ENCODE measurements at regions not wholly inside any gene's neighbourhood (a gene's known extent, or its start where the extent isn't known, plus 50 kb on each side); places are given as distances from the start of the nearest gene placed in this dataset.
"Not testable (repeated sequence)": the region's sequence is repeated elsewhere in the genome, so short reads cannot be mapped to it uniquely, and the experiment has no call there.

DNA sequence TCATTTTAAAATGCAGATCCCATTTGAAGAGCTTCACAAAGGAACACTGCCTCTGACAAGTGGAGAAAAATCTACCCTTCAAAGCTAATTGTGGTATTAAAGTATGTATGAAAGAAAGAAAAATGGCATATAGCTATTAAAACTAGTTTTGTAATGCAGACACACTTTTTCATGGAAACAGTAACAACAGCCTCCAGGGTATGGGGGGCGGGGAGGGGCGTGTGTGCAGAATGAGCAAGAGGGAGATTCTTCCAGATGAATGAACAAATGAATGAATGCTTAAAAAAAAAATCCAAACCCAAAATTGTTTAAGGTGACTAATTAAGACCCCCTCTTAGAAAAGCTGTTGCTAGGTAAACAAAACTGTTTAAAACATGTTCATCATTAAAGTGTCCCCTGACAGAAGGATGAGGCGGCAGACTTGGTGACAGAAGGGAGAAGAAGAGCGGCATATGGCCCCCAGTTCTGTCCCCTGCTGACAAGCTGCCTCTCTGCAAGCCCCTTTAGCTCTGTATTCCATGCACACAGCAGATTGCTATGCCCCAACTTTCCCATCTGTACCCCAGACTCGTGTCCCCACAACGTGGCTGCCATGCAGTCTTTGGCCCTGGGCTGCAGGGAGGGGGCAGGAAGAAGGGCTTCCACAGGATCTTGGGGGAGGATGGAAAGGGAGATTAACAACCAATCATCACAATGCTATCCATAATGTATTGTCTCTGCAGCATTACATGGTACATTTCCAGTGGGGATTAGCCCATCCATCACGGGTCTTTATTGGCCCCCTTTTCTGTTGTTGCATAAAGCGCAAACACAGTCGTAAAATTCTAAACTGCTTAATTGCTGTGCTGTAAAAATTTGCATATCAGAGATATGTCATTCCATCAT, 108.4 kb upstream of the OLIG3 start:
- in situ Hi-C loops (cut with HindIII; ENCODE audit: low pct_unique_long_range_greater_than_20kb, low sequenced_read_pairs) = no loop called here
- DNase-seq (ENCODE audit: low read depth) = no peak

GRCh38 chr6:137610702-137611101, 116.5 kb upstream of the OLIG3 start:
- no peak for DNase-seq (ENCODE audit: low read depth)
- in situ Hi-C loops (cut with HindIII; ENCODE audit: low pct_unique_long_range_greater_than_20kb, low sequenced_read_pairs) = no loop called here

DNA sequence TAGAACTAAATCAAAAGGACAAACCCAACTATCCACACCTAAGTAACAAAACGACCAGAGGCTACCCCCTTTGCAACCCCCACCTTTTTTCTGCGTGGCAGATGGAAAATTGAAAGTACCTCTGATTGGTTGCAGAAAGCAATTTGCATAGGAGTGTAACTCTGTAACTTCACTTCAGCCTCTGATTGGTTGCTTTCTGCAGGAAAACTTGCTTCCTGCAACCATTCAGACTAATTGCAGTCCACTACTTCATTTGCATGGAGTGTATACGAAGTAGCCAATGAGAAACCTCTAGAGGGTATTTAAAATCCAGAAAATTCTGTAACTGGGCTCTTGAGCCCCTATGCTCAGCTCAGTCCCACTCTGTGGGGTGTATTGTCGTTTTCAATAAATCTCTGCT, 129.1 kb upstream of the OLIG3 start:
- in situ Hi-C loops (cut with HindIII; ENCODE audit: low pct_unique_long_range_greater_than_20kb, low sequenced_read_pairs) = no loop called here
- DNase-seq (ENCODE audit: low read depth) = no peak

- in situ Hi-C loops (cut with HindIII; ENCODE audit: low pct_unique_long_range_greater_than_20kb, low sequenced_read_pairs) = no loop called here
- no peak for DNase-seq (ENCODE audit: low read depth)
Observed at GRCh38 chr6:137625100-137625661, 131.0 kb upstream of the OLIG3 start.

GRCh38 chr6:137625808-137626207, 131.6 kb upstream of the OLIG3 start:
- no peak for DNase-seq (ENCODE audit: low read depth)
- in situ Hi-C loops (cut with HindIII; ENCODE audit: low pct_unique_long_range_greater_than_20kb, low sequenced_read_pairs) = no loop called here

GRCh38 chr6:137630666-137631065, 136.5 kb upstream of the OLIG3 start:
- no peak for DNase-seq (ENCODE audit: low read depth)
- in situ Hi-C loops (cut with HindIII; ENCODE audit: low pct_unique_long_range_greater_than_20kb, low sequenced_read_pairs) = no loop called here

DNA sequence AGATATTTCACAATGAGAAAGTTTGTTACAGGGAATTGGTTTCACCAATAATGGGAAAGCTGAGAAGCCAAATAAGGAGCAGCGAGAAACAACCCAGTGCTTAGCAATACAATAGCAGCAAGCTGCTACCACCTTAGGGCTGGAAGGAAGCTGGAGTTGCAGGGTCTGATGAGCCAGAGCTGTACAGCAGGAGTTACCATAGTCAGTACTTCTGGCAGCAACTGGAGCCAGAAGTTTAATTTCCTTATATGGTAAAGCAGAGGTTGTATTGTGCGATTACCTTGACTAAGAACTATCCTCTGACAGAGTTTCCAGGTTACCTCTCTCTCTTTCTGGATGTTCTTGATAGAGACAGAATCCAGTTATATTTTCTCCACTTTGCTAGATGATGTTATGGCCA, 137.1 kb upstream of the OLIG3 start:
- no peak for DNase-seq (ENCODE audit: low read depth)
- in situ Hi-C loops (cut with HindIII; ENCODE audit: low pct_unique_long_range_greater_than_20kb, low sequenced_read_pairs) = no loop called here

DNA sequence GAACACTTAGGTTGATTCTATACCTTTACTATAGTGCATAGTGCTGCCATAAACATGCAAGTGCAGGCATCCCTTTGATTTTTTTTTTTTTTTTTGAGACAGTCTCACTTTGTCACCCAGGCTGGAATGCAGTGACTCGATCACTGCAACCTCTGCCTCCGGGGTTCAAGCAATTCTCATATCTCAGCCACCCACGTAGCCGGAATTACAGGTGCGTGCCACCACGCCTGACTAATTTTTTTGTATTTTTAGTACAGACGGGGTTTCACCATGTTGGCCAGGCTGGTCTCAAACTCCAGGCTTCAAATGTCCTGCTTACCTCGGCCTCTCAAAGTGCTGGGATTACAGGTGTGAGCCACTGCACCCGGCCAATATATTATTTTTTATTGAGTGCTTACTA, 140.0 kb upstream of the OLIG3 start:
- in situ Hi-C loops (cut with HindIII; ENCODE audit: low pct_unique_long_range_greater_than_20kb, low sequenced_read_pairs) = not testable (repeated sequence)
- peak; percentile 31 for DNase-seq (ENCODE audit: low read depth)

- in situ Hi-C loops (cut with HindIII; ENCODE audit: low pct_unique_long_range_greater_than_20kb, low sequenced_read_pairs) = no loop called here
- DNase-seq (ENCODE audit: low read depth) = peak; percentile 89
Observed at GRCh38 chr6:137637121-137637520, 142.9 kb upstream of the OLIG3 start.

DNA sequence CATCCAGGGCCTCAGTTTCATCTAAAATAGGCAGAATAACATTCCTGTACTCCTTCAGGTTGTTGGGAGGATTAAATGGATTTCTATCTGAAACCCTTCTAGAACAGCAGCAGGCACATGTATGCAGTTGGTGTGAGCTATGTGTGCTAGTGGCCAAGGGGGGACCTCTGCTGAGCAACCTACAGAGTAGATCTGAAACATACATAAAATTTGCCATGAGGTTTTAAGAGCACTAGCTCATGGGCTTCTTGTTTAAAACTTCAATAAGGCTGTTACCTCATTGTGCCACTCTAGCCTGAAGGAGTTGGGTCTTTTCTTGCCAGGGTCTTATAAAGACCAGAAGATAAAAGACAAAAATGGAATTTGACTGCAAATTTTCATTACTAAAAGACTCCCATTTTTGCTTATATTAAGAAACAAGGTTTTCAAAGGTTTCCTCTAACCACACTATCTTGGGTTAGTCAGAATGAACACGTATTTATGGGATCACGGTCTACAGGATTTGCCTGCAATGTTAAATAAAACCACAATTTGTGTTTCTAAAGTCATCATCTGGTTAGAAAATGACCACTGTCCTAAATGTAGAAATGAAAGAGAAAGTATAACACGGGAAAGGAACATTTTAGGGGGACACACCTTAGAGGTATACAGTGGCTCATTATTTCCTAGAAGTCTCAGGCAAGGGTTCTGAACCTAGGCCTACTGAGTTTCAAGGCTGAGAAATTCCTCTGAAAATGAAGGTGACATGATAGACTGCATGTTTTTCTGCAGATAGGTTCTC, 144.9 kb upstream of the OLIG3 start:
- no peak for DNase-seq (ENCODE audit: low read depth)
- in situ Hi-C loops (cut with HindIII; ENCODE audit: low pct_unique_long_range_greater_than_20kb, low sequenced_read_pairs) = no loop called here

GRCh38 chr6:137640086-137640485, 145.9 kb upstream of the OLIG3 start:
- in situ Hi-C loops (cut with HindIII; ENCODE audit: low pct_unique_long_range_greater_than_20kb, low sequenced_read_pairs) = no loop called here
- no peak for DNase-seq (ENCODE audit: low read depth)

GRCh38 chr6:137641474-137642077, 147.4 kb upstream of the OLIG3 start:
- peak; percentile 63 for DNase-seq (ENCODE audit: low read depth)

DNA sequence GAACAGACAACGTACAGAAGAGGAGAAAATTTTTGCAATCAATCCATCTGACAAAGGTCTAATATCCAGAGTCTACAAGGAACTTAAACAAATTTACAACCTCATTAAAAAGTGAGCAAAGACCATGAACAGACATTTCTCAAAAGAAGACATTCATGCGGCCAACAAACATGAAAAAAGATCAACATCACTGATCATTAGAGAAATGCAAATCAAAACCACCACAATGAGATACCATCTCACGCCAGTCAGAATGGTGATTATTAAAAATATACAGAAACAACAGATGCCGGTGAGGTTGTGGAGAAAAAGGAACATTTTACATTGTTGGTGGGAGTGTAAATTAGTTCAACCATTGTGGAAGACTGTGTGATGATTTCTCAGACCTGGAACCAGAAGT, 149.0 kb upstream of the OLIG3 start:
- in situ Hi-C loops (cut with HindIII; ENCODE audit: low pct_unique_long_range_greater_than_20kb, low sequenced_read_pairs) = not testable (repeated sequence)

More at GRCh38 chr6:137641474-137642077, 147.4 kb upstream of the OLIG3 start:
- in situ Hi-C loops (cut with HindIII; ENCODE audit: low pct_unique_long_range_greater_than_20kb, low sequenced_read_pairs) = no loop called here

DNA sequence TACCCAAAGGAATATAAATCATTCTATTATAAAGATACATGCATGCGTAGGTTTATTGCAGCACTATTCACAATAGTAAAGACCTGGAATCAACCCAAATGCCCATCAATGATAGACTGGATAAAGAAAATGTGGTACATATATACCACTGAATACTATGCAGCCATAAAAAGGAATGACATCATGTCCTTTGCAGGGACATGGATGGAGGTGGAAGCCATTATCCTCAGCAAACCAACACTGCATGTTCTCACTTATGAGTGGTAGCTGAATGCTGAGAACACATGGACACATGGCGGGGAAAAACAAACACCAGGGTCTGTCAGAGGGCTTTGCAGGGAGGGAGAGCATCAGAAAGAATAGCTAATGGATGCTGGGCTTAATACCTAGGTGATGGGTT, 149.4 kb upstream of the OLIG3 start:
- in situ Hi-C loops (cut with HindIII; ENCODE audit: low pct_unique_long_range_greater_than_20kb, low sequenced_read_pairs) = not testable (repeated sequence)

More for the DNA sequence above, 149.0 kb upstream of the OLIG3 start:
- not testable (repeated sequence) for DNase-seq (ENCODE audit: low read depth)

DNA sequence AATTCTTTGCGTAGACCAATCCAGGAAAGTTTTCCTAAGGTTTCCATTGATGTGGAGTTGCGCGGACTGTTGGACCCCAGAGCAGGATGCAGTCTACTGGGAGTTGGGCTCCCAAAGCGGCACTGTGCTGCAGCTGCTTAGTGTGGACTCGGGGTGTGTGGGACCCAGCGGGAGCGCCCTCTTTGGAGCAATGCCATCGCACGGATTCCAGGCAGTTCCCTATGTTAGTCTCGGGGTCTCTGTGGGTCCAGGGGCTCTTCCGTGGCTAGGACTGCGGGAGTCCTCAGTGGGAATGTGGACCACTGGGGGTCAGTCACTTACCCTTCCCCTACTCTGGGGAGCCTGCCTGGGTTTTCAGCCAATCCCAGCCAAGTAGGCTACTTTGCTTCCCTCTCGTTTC, 151.7 kb upstream of the OLIG3 start:
- in situ Hi-C loops (cut with HindIII; ENCODE audit: low pct_unique_long_range_greater_than_20kb, low sequenced_read_pairs) = no loop called here
- no peak for DNase-seq (ENCODE audit: low read depth)

More for the DNA sequence above, 149.4 kb upstream of the OLIG3 start:
- not testable (repeated sequence) for DNase-seq (ENCODE audit: low read depth)

DNA sequence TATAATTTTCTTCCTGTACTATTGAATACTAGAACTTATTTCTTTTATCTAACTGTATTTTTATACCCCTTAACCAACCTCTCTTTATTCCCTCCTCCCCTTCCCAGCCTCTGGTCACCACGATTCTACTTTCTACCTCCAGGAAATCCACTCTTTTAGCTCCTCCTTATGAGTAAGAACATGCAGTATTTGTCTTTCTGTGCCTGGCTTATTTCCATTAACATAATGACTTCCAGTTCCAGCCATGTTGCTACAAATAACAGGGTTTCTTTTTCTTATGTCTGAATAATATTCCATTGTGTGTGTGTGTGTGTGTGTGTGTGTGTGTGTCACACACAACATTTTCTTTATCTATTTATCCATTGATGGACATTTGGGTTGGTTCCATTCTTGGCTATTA, 152.3 kb upstream of the OLIG3 start:
- DNase-seq (ENCODE audit: low read depth) = no peak
- in situ Hi-C loops (cut with HindIII; ENCODE audit: low pct_unique_long_range_greater_than_20kb, low sequenced_read_pairs) = no loop called here

GRCh38 chr6:137647762-137648447, 153.7 kb upstream of the OLIG3 start:
- in situ Hi-C loops (cut with HindIII; ENCODE audit: low pct_unique_long_range_greater_than_20kb, low sequenced_read_pairs) = no loop called here
- DNase-seq (ENCODE audit: low read depth) = no peak

- no peak for DNase-seq (ENCODE audit: low read depth)
- in situ Hi-C loops (cut with HindIII; ENCODE audit: low pct_unique_long_range_greater_than_20kb, low sequenced_read_pairs) = no loop called here
Observed at GRCh38 chr6:137650720-137651119, 156.5 kb upstream of the OLIG3 start.

All from Caki2 (cell line).